ENCODE measurements at regions not wholly inside any gene's neighbourhood (a gene's known extent, or its start where the extent isn't known, plus 50 kb on each side); places are given as distances from the start of the nearest gene placed in this dataset.

DNA sequence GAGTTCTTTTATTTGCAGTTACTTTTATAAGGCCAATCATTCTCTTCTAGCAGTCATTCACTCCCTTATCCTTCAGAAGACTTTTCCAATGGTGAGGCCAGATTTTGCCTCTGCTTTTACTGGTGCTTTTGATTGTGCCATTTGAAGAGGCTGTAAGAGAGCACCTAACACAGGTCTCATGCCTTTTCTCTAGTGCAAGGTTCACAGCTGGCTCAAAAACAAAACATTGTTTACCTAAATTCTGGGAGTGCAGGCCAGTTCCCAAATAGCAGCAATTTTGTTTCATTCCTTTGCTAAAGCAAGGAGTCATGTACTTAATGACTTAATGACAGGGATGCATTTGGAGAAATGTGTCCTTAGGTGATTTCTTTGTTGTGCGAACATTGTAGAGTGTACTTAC lies 192.0 kb downstream of the SYT10 start:
- TF ChIP-seq, protein P1, sequence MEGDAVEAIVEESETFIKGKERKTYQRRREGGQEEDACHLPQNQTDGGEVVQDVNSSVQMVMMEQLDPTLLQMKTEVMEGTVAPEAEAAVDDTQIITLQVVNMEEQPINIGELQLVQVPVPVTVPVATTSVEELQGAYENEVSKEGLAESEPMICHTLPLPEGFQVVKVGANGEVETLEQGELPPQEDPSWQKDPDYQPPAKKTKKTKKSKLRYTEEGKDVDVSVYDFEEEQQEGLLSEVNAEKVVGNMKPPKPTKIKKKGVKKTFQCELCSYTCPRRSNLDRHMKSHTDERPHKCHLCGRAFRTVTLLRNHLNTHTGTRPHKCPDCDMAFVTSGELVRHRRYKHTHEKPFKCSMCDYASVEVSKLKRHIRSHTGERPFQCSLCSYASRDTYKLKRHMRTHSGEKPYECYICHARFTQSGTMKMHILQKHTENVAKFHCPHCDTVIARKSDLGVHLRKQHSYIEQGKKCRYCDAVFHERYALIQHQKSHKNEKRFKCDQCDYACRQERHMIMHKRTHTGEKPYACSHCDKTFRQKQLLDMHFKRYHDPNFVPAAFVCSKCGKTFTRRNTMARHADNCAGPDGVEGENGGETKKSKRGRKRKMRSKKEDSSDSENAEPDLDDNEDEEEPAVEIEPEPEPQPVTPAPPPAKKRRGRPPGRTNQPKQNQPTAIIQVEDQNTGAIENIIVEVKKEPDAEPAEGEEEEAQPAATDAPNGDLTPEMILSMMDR (IDR thresholded peaks at IDR 0.05): no peak
- no peak for TF ChIP-seq POLR2A (IDR thresholded peaks at IDR 0.05)

Data from adrenal gland (tissue), 5 donors.